Upper lobe of right lung (tissue), 1 donor: ENCODE measurements at regions not wholly inside any gene's neighbourhood (a gene's known extent, or its start where the extent isn't known, plus 50 kb on each side); places are given as distances from the start of the nearest gene placed in this dataset.

Experiments
- ATAC-seq: fragments of 200-7000 bp; cut with Tn5 transposase; one replicate; pipeline ENCODE4 v1.9.1; 2020; ENCODE audit warnings: mild to moderate bottlenecking, moderate library complexity
- DNase-seq: peaks from one replicate; pipeline ENCODE4 v3.0.0-alpha.2; 2020
- H3K27ac ChIP-seq: fragments of 200-600 bp; one replicate; pipeline ENCODE4 v1.8.0; 2022
- H3K27me3 ChIP-seq: fragments of 200-600 bp; one replicate; pipeline ENCODE4 v1.8.0; 2022; ENCODE audit warnings: mild to moderate bottlenecking
- H3K36me3 ChIP-seq: fragments of 200-600 bp; one replicate; pipeline ENCODE4 v1.8.0; 2022
- H3K4me1 ChIP-seq: fragments of 200-600 bp; one replicate; pipeline ENCODE4 v1.8.0; 2022
- H3K4me3 ChIP-seq: fragments of 200-600 bp; one replicate; pipeline ENCODE4 v1.8.0; 2022; ENCODE audit warnings: mild to moderate bottlenecking
- H3K9me3 ChIP-seq: fragments of 200-600 bp; one replicate; pipeline ENCODE4 v1.8.0; 2022
- intact Hi-C: fragments of 100-400 bp; cut with DNase I; formaldehyde crosslinking; loops from one replicate; pipeline ENCODE4 v1.11.0; 2022
- TF ChIP-seq, protein P1 (sequence below): fragments of 200-600 bp; IDR thresholded peaks from one replicate; pipeline ENCODE4 v1.8.0; 2022; ENCODE audit warnings: antibody characterized with exemption
- donor health status: DM: no; HTN: yes; CAD: no; lungs with severe emphysema.

DNA sequence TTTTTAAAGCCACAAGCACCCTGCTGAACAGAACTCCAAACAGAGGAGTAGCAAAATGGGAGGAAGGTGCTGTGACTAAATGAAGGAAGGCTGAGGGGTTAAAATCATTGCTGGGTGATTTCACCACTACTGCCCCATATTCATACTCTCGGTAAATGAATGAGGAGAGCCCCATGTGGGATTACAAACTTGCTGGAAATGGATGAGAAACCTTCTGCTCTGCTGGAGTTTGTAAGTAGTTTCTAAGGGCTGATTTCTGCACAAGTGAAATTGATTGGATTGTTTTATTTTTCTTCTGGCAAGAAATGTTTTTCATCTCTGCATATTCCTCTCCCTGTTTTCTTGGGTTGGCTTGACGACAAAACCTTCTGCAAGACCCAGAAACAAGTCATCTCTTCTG, 533.5 kb upstream of the MMS22L start:
- TF ChIP-seq, protein P1, sequence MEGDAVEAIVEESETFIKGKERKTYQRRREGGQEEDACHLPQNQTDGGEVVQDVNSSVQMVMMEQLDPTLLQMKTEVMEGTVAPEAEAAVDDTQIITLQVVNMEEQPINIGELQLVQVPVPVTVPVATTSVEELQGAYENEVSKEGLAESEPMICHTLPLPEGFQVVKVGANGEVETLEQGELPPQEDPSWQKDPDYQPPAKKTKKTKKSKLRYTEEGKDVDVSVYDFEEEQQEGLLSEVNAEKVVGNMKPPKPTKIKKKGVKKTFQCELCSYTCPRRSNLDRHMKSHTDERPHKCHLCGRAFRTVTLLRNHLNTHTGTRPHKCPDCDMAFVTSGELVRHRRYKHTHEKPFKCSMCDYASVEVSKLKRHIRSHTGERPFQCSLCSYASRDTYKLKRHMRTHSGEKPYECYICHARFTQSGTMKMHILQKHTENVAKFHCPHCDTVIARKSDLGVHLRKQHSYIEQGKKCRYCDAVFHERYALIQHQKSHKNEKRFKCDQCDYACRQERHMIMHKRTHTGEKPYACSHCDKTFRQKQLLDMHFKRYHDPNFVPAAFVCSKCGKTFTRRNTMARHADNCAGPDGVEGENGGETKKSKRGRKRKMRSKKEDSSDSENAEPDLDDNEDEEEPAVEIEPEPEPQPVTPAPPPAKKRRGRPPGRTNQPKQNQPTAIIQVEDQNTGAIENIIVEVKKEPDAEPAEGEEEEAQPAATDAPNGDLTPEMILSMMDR: no peak
- H3K36me3 ChIP-seq: no peaks in the 10 kb centered on the region
- H3K9me3 ChIP-seq: no peaks in the 10 kb centered on the region
- H3K27me3 ChIP-seq: no peaks in the 10 kb centered on the region
- ATAC-seq (no peak), DNase-seq (no peak)
- intact Hi-C loops: no loop called here
- H3K4me3 ChIP-seq: no peak overlapping the region
- no peak overlapping the region for H3K27ac ChIP-seq
- no peaks in the 10 kb centered on the region for H3K4me1 ChIP-seq

DNA sequence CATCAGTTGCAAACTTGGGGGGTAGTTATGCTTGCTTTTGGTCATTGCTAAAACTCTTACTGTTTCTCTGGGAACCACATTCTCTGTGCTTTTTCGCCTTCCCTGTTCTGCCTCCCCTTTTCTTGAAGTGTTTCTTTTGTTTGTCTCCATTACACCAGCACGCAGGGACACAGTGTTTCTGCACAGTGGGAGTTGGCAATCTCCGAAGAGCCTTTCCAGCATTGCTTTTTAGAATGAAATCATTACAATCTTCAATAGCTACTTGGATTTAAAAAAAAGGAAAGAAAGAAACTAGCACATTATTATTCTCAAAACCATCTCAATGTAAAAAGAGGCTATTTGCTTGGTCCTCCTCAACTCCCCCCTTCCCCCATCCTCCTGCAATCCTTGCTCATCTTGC, 536.7 kb upstream of the MMS22L start:
- Histone ChIP-seq H3K36me3 (no peaks in the 10 kb centered on the region), H3K9me3 (no peaks in the 10 kb centered on the region), H3K27ac (no peak overlapping the region), H3K27me3 (no peaks in the 10 kb centered on the region), H3K4me3 (no peak overlapping the region), H3K4me1 (no peaks in the 10 kb centered on the region)
- DNase-seq (no peak), ATAC-seq (no peak)
- intact Hi-C loops: no loop called here
- TF ChIP-seq, protein P1: no peak

DNA sequence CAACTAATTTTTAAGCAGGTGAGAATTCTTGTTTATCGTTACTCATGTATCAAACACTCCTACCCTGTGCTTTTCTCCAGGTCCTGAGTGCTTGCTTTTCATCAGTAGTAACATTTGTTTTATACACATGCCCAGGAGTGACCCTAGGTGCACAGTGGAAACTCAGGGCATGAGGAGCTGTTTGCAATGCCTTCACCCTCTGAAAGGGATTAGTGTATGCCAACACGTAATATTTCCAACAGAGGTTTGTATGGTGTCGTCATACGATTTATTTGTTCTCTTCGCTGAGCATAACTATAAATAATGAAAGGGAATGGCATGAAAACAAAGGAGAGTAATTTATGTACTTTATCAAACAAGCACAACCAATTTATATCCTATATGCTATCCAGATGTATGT, 537.4 kb upstream of the MMS22L start:
- TF ChIP-seq, protein P1: no peak
- H3K36me3 ChIP-seq: no peaks in the 10 kb centered on the region
- ATAC-seq: no peak
- H3K4me1 ChIP-seq: no peaks in the 10 kb centered on the region
- no peak for DNase-seq
- intact Hi-C loops: no loop called here
- no peak overlapping the region for H3K27ac ChIP-seq
- no peaks in the 10 kb centered on the region for H3K27me3 ChIP-seq
- H3K9me3 ChIP-seq: no peaks in the 10 kb centered on the region
- no peak overlapping the region for H3K4me3 ChIP-seq

DNA sequence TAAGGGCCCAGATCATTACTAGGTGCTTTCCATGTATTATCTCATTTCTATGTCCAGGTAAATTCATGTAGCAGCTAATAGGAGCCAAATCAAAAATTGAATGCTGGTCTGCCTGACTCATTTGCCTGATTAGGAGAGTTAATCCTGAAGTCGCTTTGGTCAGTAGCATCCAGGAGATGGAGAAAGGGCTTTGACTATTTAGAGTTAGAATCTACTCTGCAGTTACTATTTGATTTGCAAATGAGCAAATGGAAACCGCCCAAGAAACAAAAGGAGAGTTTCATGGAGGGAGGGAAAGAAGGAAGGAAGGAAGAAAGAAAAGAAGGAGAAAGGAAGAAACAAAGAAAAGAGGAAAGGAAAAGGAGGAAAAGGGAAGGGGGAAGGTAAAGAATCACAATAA, 539.6 kb upstream of the MMS22L start:
- no peak overlapping the region for H3K27ac ChIP-seq
- ATAC-seq: no peak
- no peaks in the 10 kb centered on the region for H3K36me3 ChIP-seq
- TF ChIP-seq, protein P1: no peak
- no peaks in the 10 kb centered on the region for H3K27me3 ChIP-seq
- intact Hi-C loops: no loop called here
- no peak for DNase-seq
- no peak overlapping the region for H3K4me3 ChIP-seq
- H3K9me3 ChIP-seq: no peaks in the 10 kb centered on the region
- H3K4me1 ChIP-seq: no peaks in the 10 kb centered on the region

DNA sequence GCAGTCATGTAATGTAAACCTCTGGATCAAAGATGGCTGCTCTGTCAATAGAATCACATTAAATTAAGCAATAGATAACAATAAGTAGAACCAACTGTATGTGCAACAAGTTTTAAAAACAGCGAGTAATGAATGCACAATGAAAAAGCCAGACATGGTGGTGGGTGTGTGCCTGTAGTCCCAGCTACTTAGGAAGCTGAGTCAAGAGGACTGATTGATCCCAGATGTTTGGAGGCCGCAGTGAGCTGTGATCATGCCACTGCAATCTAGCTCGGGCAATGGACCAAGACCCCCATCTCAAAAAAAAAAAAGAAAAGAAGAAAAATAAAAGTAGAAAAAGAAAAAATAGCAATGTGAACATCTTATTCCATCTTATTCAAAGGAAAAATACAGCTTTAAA, 558.7 kb upstream of the MMS22L start:
- Histone ChIP-seq H3K4me3 (no peak overlapping the region), H3K4me1 (no peaks in the 10 kb centered on the region), H3K27me3 (no peaks in the 10 kb centered on the region), H3K27ac (no peak overlapping the region), H3K36me3 (no peaks in the 10 kb centered on the region), H3K9me3 (no peaks in the 10 kb centered on the region)
- ATAC-seq (no peak), DNase-seq (no peak)
- intact Hi-C loops: no loop called here
- TF ChIP-seq, protein P1: no peak

DNA sequence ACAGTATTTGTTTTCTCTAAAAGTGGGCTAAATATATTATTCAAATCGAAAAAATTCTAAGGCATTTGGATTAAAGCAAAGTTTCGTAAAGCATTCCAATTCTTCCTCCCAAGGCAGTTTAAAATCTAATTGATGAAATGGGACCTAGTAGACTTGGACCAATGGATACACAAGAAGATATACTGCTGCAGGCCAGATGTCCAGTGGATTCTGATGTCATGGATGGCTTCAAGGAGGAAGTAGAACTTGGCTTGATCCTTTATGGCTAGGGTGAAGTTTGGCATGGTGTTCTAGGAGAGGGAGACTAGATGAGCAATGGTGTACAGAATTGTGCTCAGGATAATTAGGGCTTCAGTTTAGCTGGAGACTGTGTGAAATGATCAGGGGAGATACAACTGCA, 559.5 kb upstream of the MMS22L start:
- ATAC-seq: no peak
- TF ChIP-seq, protein P1: no peak

More for the DNA sequence above, 559.5 kb upstream of the MMS22L start:
- H3K4me3 ChIP-seq: no peak overlapping the region
- no peaks in the 10 kb centered on the region for H3K9me3 ChIP-seq
- H3K36me3 ChIP-seq: no peaks in the 10 kb centered on the region
- H3K27ac ChIP-seq: no peak overlapping the region
- no peaks in the 10 kb centered on the region for H3K27me3 ChIP-seq
- DNase-seq: no peak
- H3K4me1 ChIP-seq: no peaks in the 10 kb centered on the region
- intact Hi-C loops: no loop called here
